K562 (cell line): ENCODE measurements at regions not wholly inside any gene's neighbourhood (a gene's known extent, or its start where the extent isn't known, plus 50 kb on each side); places are given as distances from the start of the nearest gene placed in this dataset.

Source experiments
- ATAC-seq: fragments of 200-7000 bp; cut with Tn5 transposase; 3 replicates; pipeline ENCODE4 v1.9.1; 2020; ENCODE audit warnings: moderate library complexity
- BruUV-seq: library from RNA; stranded (reverse); fragments of 400-500 nt; replicated peaks from 2 replicates; lab custom pipeline; 2021; lab: Mats Ljungman, UMichigan
- CTCF ChIA-PET: fragments of 300-600 bp; formaldehyde crosslinking; extraction: SDS; loops from one replicate; lab custom pipeline; 2021; ENCODE audit warnings: low intra/inter-chr PET ratio; lab: Yijun Ruan, JAX
- POLR2A ChIA-PET: fragments of 300-600, 350-650 bp; sonication (Branson Sonifier 250); formaldehyde crosslinking; extraction: SDS; loops from one replicate; lab custom pipeline; 2021; ENCODE audit warnings: antibody characterized with exemption, inconsistent platforms; lab: Yijun Ruan, JAX
- DNase-seq, 4 experiments: peaks; one replicate each; pipeline versions ENCODE4 v3.0.0 to v3.0.0-alpha.2; 2011 to 2018; ENCODE audit warnings: low spot score in 3 of 4, mixed read lengths in 3 of 4; ENCODE audit errors: extremely low read depth in 1 of 4
- FAIRE-seq: peaks from 2 replicates; lab custom pipeline; 2011; peaks lifted over from hg19 to GRCh38; lab: Jason Lieb, UNC
- H2AFZ ChIP-seq: 2 replicates; pipeline ENCODE4 v1.6.0; 2011; ENCODE audit warnings: low read depth, low read length, control low read depth, inconsistent platforms
- H3K27ac ChIP-seq: fragments of 200-600 bp; 3 replicates; pipeline ENCODE4 v1.8.0; 2011; ENCODE audit warnings: low read depth, mild to moderate bottlenecking, control low read depth, inconsistent platforms, low read length, moderate library complexity, mixed read lengths; ENCODE audit errors: extremely low read depth
- H3K27me3 ChIP-seq, 2 experiments: fragments of 300-600 bp in 1 of 2; 2 replicates in 1 of 2; 3 replicates in 1 of 2; pipeline versions ENCODE4 v1.6.0 to v1.8.0; 2011; ENCODE audit warnings: inconsistent platforms in 2 of 2, low read length in 2 of 2, mild to moderate bottlenecking in 1 of 2, mixed read lengths in 1 of 2, moderate library complexity in 1 of 2; ENCODE audit not compliant: control insufficient read depth in 2 of 2, insufficient read depth in 2 of 2
- H3K36me3 ChIP-seq: fragments of 300-600 bp; 3 replicates; pipeline ENCODE4 v1.8.0; 2011; ENCODE audit warnings: mild to moderate bottlenecking, low read length, inconsistent platforms; ENCODE audit not compliant: control insufficient read depth, insufficient read depth
- H3K4me1 ChIP-seq, 2 experiments: fragments of 200-600 bp in 1 of 2; replicated peaks in 1 of 2; 2 replicates in 1 of 2; 3 replicates in 1 of 2; pipeline versions ENCODE4 v1.5.1 to v1.8.0; 2011; ENCODE audit warnings: inconsistent platforms in 2 of 2, low read length in 2 of 2, mild to moderate bottlenecking in 1 of 2, mixed read lengths in 1 of 2, moderate library complexity in 1 of 2; ENCODE audit not compliant: control insufficient read depth in 2 of 2, insufficient read depth in 2 of 2
- H3K4me2 ChIP-seq: 2 replicates; pipeline ENCODE4 v1.6.1; 2011; ENCODE audit warnings: low read length, control low read depth, inconsistent platforms, mixed read lengths; ENCODE audit not compliant: insufficient read depth
- H3K4me3 ChIP-seq: fragments of 200-600 bp; sonication (generic), shearing (Covaris generic); 2 replicates; pipeline ENCODE4 v1.5.1; 2016; ENCODE audit warnings: control low read depth, inconsistent platforms
- H3K79me2 ChIP-seq: fragments of 200-600 bp; 3 replicates; pipeline ENCODE4 v1.8.0; 2011; ENCODE audit warnings: low read length, inconsistent platforms; ENCODE audit not compliant: control insufficient read depth, insufficient read depth
- H3K9ac ChIP-seq, 2 experiments: 2 replicates each; pipeline versions ENCODE4 v1.6.0 to v1.6.1; 2011; ENCODE audit warnings: low read depth in 2 of 2, low read length in 2 of 2, control low read depth in 1 of 2, inconsistent platforms in 1 of 2, mild to moderate bottlenecking in 1 of 2, mixed read lengths in 1 of 2; ENCODE audit not compliant: insufficient read depth in 1 of 2
- H3K9me1 ChIP-seq: one replicate; pipeline ENCODE4 v1.6.0; 2011; ENCODE audit warnings: inconsistent platforms, mild to moderate bottlenecking, low read length, moderate library complexity; ENCODE audit not compliant: control insufficient read depth, insufficient read depth
- H3K9me3 ChIP-seq: replicated peaks from 2 replicates; pipeline ENCODE4 v1.5.1; 2011; ENCODE audit warnings: low read depth, low read length, inconsistent platforms; ENCODE audit not compliant: control insufficient read depth, insufficient read depth
- H4K20me1 ChIP-seq: replicated peaks from 2 replicates; pipeline ENCODE4 v1.6.1; 2011; ENCODE audit warnings: low read length, inconsistent platforms, mixed read lengths; ENCODE audit not compliant: control insufficient read depth, insufficient read depth
- ETS2 ChIP-seq: IDR thresholded peaks from 2 replicates; pipeline ENCODE4 v1.6.1; 2016; ENCODE audit warnings: borderline replicate concordance, missing genetic modification characterization, mild to moderate bottlenecking, moderate library complexity, missing compliant biosample characterization; ENCODE audit not compliant: poor library complexity, severe bottlenecking
- GATAD2B ChIP-seq: fragments of 450-650 bp; IDR thresholded peaks from 2 replicates; pipeline ENCODE4 v1.6.1; 2017; ENCODE audit warnings: mild to moderate bottlenecking, borderline replicate concordance
- JUNB ChIP-seq: fragments of 450-650 bp; formaldehyde crosslinking; conservative IDR thresholded peaks from 2 replicates; pipeline ENCODE4 v1.4.0; 2020; ENCODE audit warnings: mild to moderate bottlenecking
- NFRKB ChIP-seq: fragments of 450-650 bp; IDR thresholded peaks from 2 replicates; pipeline ENCODE4 v1.6.1; 2016; ENCODE audit warnings: low read depth
- PHB2 ChIP-seq: fragments of 450-650 bp; IDR thresholded peaks from 2 replicates; pipeline ENCODE4 v1.6.1; 2017; ENCODE audit warnings: low read depth
- RAD21 ChIP-seq, 2 experiments: fragments of 250-450 bp in 1 of 2; fragments of 450-650 bp in 1 of 2; sonication (Bioruptor Pico) in 1 of 2; formaldehyde crosslinking in 1 of 2; IDR thresholded peaks in 1 of 2; conservative IDR thresholded peaks in 1 of 2; 2 replicates each; pipeline versions ENCODE4 v1.4.0 to v1.8.0; 2020 to 2022; ENCODE audit warnings: mild to moderate bottlenecking in 2 of 2, moderate library complexity in 1 of 2
- RBM25 ChIP-seq: fragments of 200-400 bp; formaldehyde crosslinking; IDR thresholded peaks from 2 replicates; pipeline ENCODE4 v1.6.1; 2018; ENCODE audit warnings: low read length, low read depth, moderate library complexity; ENCODE audit not compliant: severe bottlenecking
- SLC30A9 ChIP-seq: fragments of 250-450 bp; sonication (Bioruptor Pico); IDR thresholded peaks from 2 replicates; pipeline ENCODE4 v1.8.0; 2022; ENCODE audit warnings: mild to moderate bottlenecking, moderate library complexity
- SMC3 ChIP-seq: conservative IDR thresholded peaks from 2 replicates; pipeline ENCODE4 v1.6.1; 2011; ENCODE audit warnings: low read depth, low read length, improper control_type of control experiment; ENCODE audit not compliant: insufficient read depth
- XRCC5 ChIP-seq: fragments of 200-400 bp; formaldehyde crosslinking; IDR thresholded peaks from 2 replicates; pipeline ENCODE4 v1.6.1; 2017; ENCODE audit warnings: low read depth, mild to moderate bottlenecking, low read length
- ZFP36 ChIP-seq: fragments of 150-350 bp; IDR thresholded peaks from 2 replicates; pipeline ENCODE4 v1.6.1; 2018; ENCODE audit warnings: low read length, low read depth; ENCODE audit not compliant: partially characterized antibody
- WGBS: fragments of 100-300 bp; shearing (Covaris generic); methylation state at CpG from one replicate; pipeline ENCODE4 v1.1.6; 2016; ENCODE audit warnings: low coverage, mixed read lengths; ENCODE audit not compliant: insufficient coverage; ENCODE audit errors: missing lambda C conversion rate; 5-methylcytosine and 5-hydroxymethylcytosine counted together
- in situ Hi-C: fragments of 300-500 bp; cut with MboI; formaldehyde crosslinking; loops from 4 replicates; pipeline ENCODE4 v1.15.0; 2018; ENCODE audit warnings: inconsistent platforms, mixed read lengths
- intact Hi-C: fragments of 100-400 bp; cut with micrococcal nuclease; formaldehyde crosslinking; loops from 2 replicates; pipeline ENCODE4 v1.14.2; 2022
- TF ChIP-seq, protein P1 (sequence below): fragments of 250-450 bp; sonication (Bioruptor Pico); IDR thresholded peaks from 2 replicates; pipeline ENCODE4 v1.5.0; 2020; ENCODE audit warnings: mild to moderate bottlenecking
- TF ChIP-seq, protein P2 (sequence below): fragments of 250-450 bp; sonication (Bioruptor Pico); IDR thresholded peaks from 2 replicates; pipeline ENCODE4 v1.8.0; 2022; ENCODE audit warnings: inconsistent platforms
- TF ChIP-seq, protein P3 (sequence below): fragments of 450-650 bp; formaldehyde crosslinking; IDR thresholded peaks from 2 replicates; pipeline ENCODE4 v1.4.0; 2020; ENCODE audit warnings: mild to moderate bottlenecking
- TF ChIP-seq, protein P4 (sequence below): sonication (generic); formaldehyde crosslinking; IDR thresholded peaks from 2 replicates; pipeline ENCODE4 v1.5.0; 2020; ENCODE audit warnings: missing genetic modification reagents

DNA sequence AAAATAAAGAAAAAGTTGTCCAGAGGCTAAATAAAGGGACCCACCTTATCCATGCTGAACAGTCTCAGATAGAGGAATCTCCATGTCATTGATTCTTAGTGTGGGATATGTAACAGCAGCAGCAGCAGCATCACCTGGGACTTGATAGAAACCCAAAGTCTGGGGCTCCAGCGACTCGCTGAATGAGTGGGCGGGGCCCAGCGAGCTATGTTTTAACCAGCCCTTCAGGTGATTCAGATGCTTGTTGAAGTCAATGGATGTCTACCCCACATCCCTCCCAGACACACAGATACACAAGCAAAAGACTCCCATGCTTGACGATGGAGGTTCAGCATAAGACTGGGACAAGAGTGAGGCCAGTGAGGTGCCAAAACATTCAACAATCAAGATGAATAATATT, 298.6 kb downstream of the UBE3D start (continued):
- TF ChIP-seq, protein P1, sequence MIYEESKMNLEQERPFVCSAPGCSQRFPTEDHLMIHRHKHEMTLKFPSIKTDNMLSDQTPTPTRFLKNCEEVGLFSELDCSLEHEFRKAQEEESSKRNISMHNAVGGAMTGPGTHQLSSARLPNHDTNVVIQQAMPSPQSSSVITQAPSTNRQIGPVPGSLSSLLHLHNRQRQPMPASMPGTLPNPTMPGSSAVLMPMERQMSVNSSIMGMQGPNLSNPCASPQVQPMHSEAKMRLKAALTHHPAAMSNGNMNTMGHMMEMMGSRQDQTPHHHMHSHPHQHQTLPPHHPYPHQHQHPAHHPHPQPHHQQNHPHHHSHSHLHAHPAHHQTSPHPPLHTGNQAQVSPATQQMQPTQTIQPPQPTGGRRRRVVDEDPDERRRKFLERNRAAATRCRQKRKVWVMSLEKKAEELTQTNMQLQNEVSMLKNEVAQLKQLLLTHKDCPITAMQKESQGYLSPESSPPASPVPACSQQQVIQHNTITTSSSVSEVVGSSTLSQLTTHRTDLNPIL (CRISPR knock-in tag): no peak
- no peak for TF ChIP-seq ETS2 (tag)
- TF ChIP-seq SMC3: no peak
- no peak for TF ChIP-seq JUNB (CRISPR knock-in tag)
- TF ChIP-seq, all 486 proteins: peak for 0

DNA sequence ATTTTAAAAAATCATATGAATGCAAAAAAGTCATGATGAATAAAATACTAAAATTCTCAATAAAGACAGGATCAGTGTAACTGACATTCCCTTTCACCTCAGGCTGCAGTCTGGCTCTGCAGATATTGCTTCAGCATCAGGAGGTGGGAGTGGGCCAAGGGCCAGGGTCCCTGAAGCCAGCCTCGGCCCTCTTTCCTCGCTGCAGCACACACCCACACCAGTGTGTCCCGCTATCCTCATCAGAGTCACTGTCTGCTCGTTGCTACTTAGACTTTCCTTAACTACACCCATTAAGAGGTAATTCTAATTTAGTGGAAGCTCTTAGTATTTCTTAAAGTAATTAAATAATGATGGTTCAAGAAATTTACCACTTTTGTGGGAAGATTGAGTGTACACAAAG, 298.2 kb downstream of the UBE3D start:
- DNase-seq (no peak), ATAC-seq (no peak), FAIRE-seq (no peak)
- no peaks in the 10 kb centered on the region for H3K4me1 ChIP-seq
- in situ Hi-C loops: no loop called here
- ChIA-PET CTCF (no interaction called here), POLR2A (no interaction called here)
- BruUV-seq: no TSS peak
- no peak overlapping the region for H2AFZ ChIP-seq
- H3K79me2 ChIP-seq: no peaks in the 10 kb centered on the region
- H3K9me1 ChIP-seq: no peaks in the 10 kb centered on the region
- no peaks in the 10 kb centered on the region for H3K36me3 ChIP-seq
- no peak overlapping the region for H3K9ac ChIP-seq
- H3K4me3 ChIP-seq: no peak overlapping the region
- H3K4me2 ChIP-seq: no peak overlapping the region
- H4K20me1 ChIP-seq: no peaks in the 10 kb centered on the region
- no peak overlapping the region for H3K27ac ChIP-seq
- no peaks in the 10 kb centered on the region for H3K27me3 ChIP-seq
- WGBS: 3% methylated on average over 4 of the region's 4 CpGs
- intact Hi-C loops: no loop called here
- no peaks in the 10 kb centered on the region for H3K9me3 ChIP-seq
- TF ChIP-seq, protein P2, sequence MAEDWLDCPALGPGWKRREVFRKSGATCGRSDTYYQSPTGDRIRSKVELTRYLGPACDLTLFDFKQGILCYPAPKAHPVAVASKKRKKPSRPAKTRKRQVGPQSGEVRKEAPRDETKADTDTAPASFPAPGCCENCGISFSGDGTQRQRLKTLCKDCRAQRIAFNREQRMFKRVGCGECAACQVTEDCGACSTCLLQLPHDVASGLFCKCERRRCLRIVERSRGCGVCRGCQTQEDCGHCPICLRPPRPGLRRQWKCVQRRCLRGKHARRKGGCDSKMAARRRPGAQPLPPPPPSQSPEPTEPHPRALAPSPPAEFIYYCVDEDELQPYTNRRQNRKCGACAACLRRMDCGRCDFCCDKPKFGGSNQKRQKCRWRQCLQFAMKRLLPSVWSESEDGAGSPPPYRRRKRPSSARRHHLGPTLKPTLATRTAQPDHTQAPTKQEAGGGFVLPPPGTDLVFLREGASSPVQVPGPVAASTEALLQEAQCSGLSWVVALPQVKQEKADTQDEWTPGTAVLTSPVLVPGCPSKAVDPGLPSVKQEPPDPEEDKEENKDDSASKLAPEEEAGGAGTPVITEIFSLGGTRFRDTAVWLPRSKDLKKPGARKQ: no peak
- TF ChIP-seq GATAD2B (no peak), XRCC5 (no peak), RBM25 (no peak), PHB2 (no peak), SLC30A9 (CRISPR knock-in tag) (no peak), ZFP36 (no peak), NFRKB (no peak), RAD21 (CRISPR knock-in tag; conservative IDR thresholded peaks at IDR 0.05 in 1 of 2, IDR thresholded peaks at IDR 0.05 in 1 of 2) (no peak)
- TF ChIP-seq, protein P3, sequence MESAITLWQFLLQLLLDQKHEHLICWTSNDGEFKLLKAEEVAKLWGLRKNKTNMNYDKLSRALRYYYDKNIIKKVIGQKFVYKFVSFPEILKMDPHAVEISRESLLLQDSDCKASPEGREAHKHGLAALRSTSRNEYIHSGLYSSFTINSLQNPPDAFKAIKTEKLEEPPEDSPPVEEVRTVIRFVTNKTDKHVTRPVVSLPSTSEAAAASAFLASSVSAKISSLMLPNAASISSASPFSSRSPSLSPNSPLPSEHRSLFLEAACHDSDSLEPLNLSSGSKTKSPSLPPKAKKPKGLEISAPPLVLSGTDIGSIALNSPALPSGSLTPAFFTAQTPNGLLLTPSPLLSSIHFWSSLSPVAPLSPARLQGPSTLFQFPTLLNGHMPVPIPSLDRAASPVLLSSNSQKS (CRISPR knock-in tag): no peak
- TF ChIP-seq, protein P4, sequence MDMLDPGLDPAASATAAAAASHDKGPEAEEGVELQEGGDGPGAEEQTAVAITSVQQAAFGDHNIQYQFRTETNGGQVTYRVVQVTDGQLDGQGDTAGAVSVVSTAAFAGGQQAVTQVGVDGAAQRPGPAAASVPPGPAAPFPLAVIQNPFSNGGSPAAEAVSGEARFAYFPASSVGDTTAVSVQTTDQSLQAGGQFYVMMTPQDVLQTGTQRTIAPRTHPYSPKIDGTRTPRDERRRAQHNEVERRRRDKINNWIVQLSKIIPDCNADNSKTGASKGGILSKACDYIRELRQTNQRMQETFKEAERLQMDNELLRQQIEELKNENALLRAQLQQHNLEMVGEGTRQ (CRISPR knock-in tag): no peak
